DMS114 treated with DMSO at 0.1 percent for 48 hours (cell line): ENCODE measurements at regions not wholly inside any gene's neighbourhood (a gene's known extent, or its start where the extent isn't known, plus 50 kb on each side); places are given as distances from the start of the nearest gene placed in this dataset.
A peak's percentile ranks its signal among the peaks of the same experiment; 100 is the strongest.

Source experiments
- DNase-seq: peaks from one replicate; lab custom pipeline; 2025; ENCODE audit not compliant: unreplicated experiment; lab: John Stamatoyannopoulos, UW

DNA sequence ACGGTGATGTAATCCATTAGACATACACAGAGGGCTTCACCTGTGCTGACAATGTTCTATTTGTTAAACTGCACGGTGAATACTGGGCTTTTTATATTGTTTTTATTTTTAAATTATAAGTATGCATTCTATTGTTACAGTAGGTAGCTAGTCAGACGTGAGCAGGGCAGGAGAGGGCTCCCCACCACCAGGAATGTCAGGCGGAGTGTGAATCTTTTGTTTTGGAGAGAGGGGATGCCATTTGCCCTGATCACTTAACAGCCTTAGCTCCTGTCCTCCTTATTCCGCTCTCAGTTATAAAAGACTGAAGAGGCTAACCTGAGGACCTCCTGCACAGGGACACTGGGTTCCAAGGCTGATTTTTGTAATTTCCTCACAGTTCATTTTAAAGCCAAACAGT is 151.6 kb upstream of the TAPT1 start:
- DNase-seq: no peak

DNA sequence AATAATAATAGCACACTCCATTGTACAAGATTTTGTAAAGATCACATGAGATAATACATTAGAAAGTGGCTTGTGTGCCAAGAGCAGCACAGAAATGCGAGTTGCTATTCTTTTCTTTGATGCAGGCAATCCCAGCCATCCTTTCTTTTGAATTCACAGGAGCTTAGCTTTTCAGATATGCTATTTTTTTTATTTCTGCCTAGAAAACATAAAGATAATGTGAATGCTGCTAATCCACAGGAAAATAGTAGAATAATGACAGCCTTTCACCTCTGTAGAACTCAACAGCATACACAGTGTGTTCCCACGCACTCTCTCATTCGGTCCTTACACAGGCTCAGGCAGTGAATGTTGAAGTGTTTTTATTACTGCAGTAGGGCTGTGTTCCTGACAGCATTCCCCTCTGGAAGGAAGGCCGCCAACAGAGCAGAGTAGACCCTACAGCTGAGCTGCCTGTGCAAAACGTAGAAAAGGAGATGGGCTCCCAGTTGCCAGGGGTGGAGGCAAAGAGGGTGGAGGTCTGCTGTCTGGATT is 138.8 kb upstream of the TAPT1 start:
- no peak for DNase-seq

DNA sequence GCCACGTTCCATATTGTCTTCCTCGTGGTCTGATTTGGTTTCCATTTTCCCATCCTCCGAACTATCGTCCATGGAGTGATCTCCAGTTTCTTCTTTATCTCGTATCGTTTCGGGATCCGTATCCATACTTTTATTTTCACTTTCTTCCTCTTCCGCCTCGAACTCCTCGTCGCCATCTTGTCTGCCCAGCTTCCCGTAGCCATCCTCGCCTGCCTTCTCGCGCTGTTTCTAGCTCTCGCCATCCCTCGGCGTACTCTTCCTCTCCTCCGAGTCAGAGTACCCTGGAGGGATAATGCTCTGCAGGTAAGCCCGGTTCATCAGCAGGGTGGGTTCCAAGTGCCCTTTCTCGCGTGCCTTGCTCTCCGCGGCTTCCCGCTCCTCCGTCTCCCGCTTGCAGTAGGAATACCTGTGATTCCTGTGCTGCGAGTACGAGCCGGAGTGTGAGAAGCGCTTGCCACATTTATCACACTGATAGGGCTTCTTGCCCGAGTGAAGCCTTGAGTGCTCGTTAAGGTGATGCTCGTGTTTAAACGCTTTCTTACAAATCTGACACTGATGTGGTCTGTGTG is 134.5 kb upstream of the TAPT1 start:
- DNase-seq: no peak

DNA sequence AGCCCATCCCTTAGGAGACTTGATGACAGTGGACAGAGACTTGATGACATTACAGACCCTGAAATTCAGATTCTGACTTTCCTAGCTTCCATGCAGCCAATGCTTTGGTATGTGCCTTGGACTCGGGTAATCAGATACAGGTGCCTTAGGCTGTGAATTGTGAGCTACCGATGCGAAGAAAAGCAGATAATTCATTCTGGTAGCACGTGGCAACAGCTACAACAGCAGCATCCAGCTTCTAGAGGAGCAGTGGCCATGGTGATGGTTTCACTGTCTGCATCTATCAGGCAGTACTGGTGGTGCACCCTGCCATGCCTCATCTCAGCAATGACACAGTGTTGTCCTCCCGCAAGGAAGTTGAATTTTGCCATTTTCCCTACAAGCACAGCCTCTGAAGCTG is 126.9 kb upstream of the TAPT1 start:
- no peak for DNase-seq

DNA sequence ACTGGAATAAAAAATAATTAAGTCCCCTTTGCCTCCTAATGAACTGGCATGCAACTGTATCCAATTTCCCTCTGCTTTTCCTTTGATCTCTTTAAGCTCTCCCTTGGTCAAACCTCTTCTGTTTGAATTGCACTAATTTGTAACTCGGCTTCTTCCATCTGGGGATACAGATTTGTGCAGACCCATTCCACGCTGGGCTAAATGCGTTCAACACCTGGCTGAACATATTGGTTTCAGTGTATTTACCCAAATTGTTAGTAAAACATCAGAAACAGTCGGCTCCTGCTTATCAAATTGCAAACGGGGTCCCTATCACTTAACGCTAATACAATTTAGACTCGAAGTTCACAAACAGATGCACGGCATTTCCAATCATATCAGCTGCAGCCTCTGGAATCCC is 124.9 kb upstream of the TAPT1 start:
- DNase-seq: no peak

DNA sequence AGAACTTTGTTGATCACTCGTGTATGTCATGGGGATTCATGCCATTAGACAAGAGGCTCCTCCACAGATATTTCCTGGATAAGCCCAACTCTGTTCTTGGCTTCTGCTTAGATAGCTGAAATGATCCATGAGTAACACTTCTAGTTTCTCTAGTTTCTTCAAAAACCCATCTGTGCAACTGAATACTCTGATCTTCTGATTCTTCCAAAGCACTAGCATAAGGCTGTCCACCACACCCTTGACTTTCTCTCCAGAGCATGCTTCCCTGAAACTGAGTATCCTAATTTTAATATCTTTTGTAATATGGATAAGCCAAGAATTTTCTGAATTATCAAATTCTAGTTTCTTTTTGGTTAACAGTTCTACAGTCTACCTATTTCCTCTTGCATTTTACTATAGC is 118.6 kb upstream of the TAPT1 start:
- no peak for DNase-seq

DNA sequence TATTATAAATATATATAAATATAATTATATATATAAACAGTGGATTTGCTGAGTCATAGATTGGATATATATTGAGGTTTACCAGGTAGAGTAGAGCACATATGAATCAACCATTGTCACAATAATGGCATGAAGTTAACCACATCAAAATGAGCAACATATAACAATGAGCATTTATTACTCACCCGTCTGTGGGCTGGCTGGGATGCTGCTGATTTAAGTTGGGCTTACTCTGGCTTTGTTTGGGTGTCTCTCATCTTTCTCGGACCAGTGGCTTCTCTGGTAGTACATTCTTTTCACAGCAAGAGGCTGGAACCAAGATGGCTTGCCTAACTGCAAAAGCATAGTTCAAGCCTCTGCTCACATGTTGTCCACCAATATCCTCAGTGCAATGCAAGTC is 111.7 kb upstream of the TAPT1 start:
- no peak for DNase-seq

DNA sequence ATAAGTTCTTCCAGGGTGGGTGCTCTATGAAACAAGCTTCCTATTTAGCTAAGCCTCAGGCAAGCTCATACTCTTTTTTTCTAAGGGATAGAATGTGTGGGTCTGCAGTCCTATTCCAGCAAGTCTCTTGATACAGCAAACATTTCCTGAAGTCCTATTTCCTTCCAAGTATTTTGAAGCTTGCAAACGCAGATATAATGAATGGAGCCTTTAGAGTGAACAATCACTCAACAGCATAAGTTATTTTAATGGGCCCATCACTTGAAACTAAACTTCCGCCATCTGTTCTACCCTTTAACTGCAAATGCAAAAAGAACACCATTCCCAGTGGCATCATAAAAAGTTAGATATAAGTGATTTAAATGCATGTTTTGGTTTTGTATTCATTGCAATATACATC is 108.3 kb upstream of the TAPT1 start:
- DNase-seq: no peak

DNA sequence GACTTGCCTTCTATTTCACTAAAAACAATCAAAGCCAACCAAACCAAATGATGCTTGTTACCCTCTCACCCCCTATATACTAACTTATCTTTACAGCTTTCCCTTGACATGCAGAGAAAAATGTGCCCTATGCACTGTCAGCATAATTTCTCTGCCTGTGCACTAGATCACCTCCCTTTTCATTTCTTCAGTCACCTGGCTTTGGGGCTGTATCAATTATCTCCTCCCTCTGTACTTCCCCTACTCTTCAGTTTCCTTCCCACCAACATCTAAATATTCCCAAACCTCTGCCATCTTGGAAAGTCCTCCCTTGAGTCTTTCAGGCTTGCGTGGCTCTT is 103.5 kb upstream of the TAPT1 start:
- DNase-seq: no peak

DNA sequence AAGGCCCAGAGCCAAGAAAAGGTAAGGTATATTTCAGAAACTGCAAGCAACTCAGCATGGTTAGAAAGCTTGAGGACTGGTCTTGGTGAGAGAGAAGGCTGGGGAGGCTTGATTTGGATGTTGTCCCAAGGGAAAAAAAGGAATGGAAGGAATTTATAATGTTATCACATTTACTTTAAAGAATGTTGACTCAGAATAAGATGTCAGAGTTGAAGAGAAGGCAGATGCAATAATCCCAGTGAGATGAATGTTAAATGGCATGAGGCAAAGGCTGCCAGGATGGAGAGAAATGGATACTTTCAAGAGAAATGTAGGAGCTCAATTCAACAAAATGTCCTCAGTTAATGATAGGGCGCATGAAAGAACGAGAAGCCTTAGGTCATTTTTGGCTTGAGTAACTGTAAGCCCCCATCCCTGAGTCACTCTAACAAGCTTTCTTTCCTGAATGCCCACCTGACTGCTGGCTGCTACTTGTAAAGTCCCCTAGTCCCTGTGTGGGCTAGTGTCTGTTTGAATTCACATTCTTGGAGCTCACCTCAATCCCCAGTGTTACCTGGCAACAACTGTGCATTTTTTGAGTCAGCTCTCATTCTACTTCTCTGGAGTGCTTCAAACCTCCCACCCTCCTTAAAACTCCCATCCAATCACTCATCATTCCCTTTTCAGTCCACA is 103.0 kb upstream of the TAPT1 start:
- DNase-seq: no peak

DNA sequence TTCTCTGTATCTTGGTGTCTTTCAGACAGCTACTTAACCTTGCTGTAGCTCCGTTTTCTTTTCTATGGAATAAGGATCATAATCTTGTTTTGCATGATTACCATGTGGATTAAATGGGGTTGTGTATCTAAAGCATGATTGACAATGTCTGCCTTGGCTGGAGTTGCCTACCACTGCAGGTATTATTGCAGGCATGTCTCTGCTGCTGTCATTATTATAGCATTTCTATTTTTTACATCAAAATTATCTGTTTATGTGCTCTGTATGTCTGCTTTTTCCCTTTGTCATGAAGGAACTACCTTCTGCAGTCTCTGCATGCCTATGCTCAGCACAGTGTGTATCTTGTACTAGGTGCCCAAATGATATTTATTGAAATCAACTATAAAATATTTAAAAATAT is 95.9 kb upstream of the TAPT1 start:
- no peak for DNase-seq

DNA sequence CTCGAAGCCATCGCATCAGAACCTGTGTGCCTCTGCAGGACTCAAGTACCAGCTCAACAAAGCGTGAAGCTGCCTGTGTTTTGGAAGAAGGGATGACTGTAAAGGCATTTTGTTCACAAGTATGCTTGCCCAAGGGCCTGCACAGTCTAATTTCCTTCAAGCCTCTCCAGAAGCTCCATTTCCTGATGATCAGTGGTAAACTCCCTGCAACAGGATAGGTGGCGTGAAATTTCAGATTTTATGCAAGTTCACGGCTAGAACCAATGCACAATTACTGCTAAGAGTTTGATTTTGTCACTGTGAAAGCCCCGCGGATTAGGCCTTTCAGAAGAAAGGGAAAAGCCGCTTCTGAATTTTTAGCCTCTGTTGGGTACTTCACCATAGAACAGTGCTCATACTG is 89.2 kb upstream of the TAPT1 start:
- no peak for DNase-seq

DNA sequence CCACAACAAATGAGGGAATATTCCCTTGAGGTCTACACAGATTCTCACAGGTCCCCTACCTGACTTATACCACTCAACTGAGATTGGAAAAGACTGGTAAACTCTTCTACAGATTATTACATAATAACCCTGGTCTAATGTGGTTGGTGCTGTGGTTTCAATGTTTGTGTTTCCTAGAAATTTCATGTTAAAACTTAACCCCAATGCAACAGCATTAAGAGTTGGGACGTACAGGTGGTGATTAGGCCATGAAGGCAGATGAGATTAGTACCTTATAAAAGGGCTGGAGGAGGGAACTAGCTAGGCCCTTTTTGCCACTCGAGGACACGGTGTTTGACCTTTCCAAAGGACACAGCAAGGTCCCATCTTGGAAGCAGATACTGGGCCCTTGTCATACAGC is 84.3 kb upstream of the TAPT1 start:
- no peak for DNase-seq

DNA sequence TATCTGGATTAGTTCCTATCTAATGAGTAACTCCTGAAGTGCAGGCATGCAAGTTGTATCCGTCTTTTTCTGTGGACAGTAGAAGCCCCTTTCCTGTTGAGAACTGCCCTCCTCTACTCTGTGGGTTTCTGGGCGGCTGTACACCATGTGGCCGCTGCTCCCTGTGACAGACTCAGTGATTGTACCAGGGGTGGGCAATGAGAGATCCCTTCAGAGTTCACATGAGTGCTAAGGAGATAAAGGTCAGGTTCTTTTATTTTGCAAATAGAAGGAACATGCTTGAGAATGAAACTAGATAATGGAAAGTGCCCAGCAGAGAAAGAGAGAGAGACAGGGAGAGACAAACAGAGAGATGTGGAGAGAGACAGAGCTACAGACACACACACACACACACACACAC is 76.4 kb upstream of the TAPT1 start:
- no peak for DNase-seq

DNA sequence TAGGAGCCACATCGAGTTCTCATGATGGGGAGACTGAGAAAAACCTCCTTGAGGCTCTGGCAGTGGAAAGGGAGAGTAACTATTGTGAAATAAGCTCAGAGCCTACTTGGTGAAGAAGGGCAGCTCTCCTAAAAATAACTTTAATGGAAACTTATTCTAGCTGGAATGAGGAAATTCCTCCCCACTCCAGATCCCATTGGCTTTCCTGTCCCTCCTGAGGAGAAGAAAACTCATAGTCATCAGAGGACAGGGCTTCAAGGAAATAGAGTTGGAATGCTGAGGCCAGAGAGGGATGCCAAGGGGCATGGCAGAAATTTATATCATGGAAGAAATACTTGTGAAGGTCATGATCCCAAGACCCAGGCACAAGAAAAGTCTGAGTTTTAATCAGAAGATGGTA is 70.7 kb upstream of the TAPT1 start:
- no peak for DNase-seq

DNA sequence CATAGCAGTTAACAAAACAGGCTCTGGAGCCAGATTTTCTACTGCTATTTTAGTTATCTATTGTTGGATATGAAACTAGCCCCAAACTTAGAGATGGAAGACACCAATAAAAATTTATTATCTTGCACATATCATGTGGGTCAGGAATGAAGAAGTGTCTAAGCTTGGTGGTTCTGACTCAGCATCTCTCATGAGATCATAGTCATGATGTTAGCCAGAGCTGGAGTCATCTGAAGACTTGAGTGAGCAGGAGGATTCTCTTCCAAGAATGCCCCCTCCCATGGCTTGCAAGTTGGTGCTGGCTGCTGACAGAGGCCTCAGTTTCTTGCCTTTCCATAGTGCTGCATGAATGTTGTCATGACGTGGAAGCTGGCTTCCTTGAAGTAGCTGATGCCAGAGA is 68.2 kb upstream of the TAPT1 start:
- DNase-seq: no peak

DNA sequence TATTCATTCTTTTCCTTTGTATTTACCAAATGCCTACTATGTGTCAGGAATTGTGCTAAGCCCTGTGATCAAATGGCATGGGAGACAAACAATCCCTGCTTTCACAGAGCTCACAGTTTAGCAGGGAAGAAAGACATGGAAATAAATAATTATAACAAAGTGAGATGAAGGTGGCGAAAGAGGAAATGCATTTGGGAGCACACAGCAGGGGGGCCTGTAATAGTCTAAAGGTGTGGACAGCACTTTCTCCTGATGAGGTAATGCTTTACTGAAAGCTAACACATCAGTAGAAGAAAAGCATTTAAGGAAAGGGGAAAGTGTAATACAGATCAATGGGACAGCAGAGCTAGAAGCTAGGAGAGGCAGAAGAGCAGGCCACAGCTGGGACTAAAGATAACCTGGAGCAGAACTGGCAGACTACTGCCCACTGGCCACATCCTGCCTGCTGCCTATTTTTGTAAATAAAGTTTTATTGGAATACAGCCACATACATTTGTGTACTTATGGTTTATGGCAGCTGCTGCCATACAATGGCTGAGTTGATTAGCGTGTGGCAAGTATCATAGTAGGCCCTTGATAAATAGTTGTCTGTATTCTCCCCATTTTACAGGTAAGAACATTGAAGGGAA is 67.1 kb upstream of the TAPT1 start:
- DNase-seq: no peak

DNA sequence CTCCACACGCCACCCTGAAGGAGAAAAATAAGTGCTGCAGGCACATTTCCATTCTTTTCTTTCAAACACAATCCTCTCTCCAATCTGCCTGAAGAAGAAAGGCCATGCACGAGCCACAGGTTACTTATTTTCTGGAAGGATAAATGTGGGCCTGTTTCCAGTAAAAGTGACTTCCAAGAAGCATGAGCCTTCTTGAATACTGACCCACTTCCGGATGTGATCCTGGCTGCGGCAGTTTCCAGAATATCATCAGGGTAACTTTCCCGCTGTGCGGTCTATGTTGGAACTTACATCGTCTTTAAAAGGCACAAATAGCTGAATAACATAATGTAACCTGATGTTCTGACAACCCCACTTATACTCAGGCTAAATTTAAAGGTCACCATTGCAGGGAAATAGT is 66.3 kb upstream of the TAPT1 start:
- no peak for DNase-seq

DNA sequence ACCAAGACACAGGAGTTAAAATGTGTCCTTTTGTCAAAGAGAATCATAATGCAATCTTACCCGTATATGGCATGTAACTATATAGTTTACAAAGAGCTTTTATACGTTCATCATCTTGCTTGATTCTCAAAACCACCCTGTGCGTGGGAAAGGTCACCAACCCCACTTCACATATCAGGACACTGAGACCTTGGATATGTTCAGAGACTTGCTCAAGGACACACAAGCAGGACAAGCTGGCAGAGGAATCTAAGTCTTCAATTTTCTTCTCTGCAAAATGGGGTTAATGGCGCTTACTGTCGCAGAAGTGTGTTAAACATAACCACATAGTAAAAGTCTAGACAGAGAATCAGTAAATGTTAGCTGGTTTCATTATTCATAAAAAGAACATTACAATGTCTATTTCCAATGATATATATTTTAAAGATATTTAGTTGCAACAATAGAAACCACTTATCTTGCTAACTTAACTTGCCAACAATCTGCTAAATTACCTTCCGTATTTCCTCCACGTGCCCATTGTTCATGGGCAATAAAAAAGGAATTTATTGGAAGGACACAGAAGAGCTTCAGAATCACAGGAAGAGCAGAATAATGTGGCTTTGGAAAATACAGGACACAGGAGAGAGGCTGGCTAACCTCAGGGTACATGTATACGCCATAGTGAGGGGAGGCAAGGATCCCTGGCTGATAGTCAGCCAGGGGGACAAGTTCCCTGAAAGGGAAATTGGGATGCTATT is 64.6 kb upstream of the TAPT1 start:
- no peak for DNase-seq

DNA sequence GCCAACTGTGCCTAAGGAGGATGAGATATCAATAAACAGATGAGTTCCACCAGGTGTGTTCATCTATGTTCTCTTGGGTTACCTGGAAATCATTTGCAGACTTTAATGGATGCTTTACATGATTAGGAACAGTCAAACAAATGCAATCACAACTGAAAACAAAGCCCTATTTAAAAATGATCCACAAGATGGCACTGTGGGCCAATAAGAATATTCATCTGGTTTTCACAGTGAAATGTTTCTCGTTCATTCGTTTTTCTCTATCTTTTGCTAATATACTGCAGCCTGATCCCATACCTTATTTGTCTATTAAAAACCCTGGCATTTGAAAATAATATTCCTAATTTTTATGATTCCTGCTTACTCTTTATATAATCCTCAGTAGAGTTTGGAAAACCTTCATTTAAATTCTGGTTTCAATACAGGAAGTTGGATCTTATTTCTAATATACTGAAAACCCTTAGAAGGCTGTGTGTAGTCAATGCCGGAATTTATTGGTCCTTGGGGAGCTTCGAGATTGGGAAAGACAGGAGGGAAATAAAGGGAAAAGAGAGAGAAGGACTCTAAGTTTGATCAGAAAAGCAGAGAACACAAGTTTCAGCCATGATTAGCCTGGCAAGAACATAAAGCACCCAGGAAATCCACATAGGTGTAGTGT is 63.8 kb upstream of the TAPT1 start:
- DNase-seq: peak; percentile 11

DNA sequence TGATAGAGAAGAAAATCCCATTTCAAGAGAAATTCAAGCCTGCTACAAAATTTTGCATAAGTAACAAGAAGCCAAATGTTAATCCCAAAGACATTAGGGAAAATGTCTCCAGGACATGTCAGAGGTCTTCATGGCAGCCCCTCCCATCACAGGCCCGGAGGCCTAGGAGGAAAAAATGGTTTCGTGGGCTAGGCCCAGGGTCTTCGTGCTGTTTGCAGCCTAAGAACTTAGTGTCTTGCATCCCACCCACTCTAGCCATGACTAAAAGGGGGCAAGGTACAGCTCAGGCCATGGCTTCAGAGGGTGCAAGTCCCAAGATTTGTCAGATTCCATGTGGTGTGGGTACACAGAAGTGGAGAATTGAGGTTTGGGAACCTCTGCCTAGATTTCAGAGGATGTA is 57.8 kb upstream of the TAPT1 start:
- no peak for DNase-seq

DNA sequence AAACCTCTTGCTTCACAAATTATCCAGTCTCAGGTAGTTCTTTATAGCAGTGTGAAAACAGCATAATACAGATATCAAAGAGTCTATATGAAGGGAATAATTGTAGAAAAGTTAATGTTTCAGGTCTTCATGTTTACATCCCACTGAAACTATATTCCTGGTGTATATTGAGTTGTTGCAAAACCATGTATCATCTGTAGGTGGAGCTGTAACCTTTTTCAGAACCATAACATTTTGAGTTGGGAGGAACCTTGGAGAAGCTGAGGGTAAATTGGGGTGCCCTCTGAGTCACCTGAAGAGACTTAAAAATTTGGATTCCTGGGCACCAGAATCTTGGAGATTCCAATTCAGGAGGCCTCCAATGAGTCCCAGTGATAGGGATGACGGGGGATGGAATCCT is 51.9 kb upstream of the TAPT1 start:
- no peak for DNase-seq
